HEK293 (cell line): ENCODE measurements at regions not wholly inside any gene's neighbourhood (a gene's known extent, or its start where the extent isn't known, plus 50 kb on each side); places are given as distances from the start of the nearest gene placed in this dataset.

Experiments
- CTCF ChIA-PET: fragments of 350-600 bp; formaldehyde crosslinking; extraction: SDS; loops from one replicate; lab custom pipeline; 2021; ENCODE audit warnings: antibody characterized with exemption; lab: Yijun Ruan, JAX
- POLR2A ChIA-PET: fragments of 300-600 bp; formaldehyde crosslinking; extraction: SDS; loops from one replicate; lab custom pipeline; 2020; ENCODE audit warnings: antibody characterized with exemption, inconsistent platforms; lab: Yijun Ruan, JAX
- H3K27ac ChIP-seq: fragments of 200-500 bp; sonication (Bioruptor generic); 2 replicates; pipeline ENCODE4 v1.5.1; 2014; ENCODE audit warnings: low read depth, low read length, control low read depth, inconsistent platforms; ENCODE audit errors: extremely low read depth
- H3K36me3 ChIP-seq, 2 experiments: fragments of 200-500 bp in 1 of 2; sonication (Bioruptor generic) in 1 of 2; 1 replicate in 1 of 2; 2 replicates in 1 of 2; pipeline ENCODE4 v1.5.1; 2014 to 2017; ENCODE audit warnings: inconsistent platforms in 2 of 2, low read length in 2 of 2; ENCODE audit not compliant: control insufficient read depth in 2 of 2, insufficient read depth in 1 of 2
- H3K4me1 ChIP-seq: fragments of 200-500 bp; sonication (Bioruptor generic); 2 replicates; pipeline ENCODE4 v1.5.1; 2014; ENCODE audit warnings: mild to moderate bottlenecking, low read length, inconsistent platforms; ENCODE audit not compliant: control insufficient read depth, insufficient read depth
- H3K4me3 ChIP-seq: 2 replicates; pipeline ENCODE4 v1.5.1; 2011; ENCODE audit warnings: low read depth, mild to moderate bottlenecking, control low read depth, low read length, moderate library complexity
- H3K9me3 ChIP-seq: fragments of 200-500 bp; sonication (Bioruptor generic); 2 replicates; pipeline ENCODE4 v1.5.1; 2014; ENCODE audit warnings: low read depth, low read length, inconsistent platforms; ENCODE audit not compliant: control insufficient read depth, insufficient read depth
- EGR2 ChIP-seq: fragments of 450-650 bp; formaldehyde crosslinking; IDR thresholded peaks from 2 replicates; pipeline ENCODE4 v1.5.1; 2016; ENCODE audit warnings: low read depth, missing biosample characterization, missing genetic modification characterization
- ELK4 ChIP-seq: IDR thresholded peaks from 2 replicates; pipeline ENCODE4 v1.6.1; 2011; ENCODE audit warnings: mild to moderate bottlenecking, low read depth, low read length, borderline replicate concordance
- KLF17 ChIP-seq: fragments of 450-650 bp; formaldehyde crosslinking; IDR thresholded peaks from 2 replicates; pipeline ENCODE4 v1.5.1; 2016; ENCODE audit warnings: missing biosample characterization, missing genetic modification characterization
- KLF9 ChIP-seq: fragments of 450-650 bp; formaldehyde crosslinking; IDR thresholded peaks from 2 replicates; pipeline ENCODE4 v1.5.1; 2016; ENCODE audit warnings: missing biosample characterization, missing genetic modification characterization, low read depth
- PBX3 ChIP-seq: sonication (generic); formaldehyde crosslinking; IDR thresholded peaks from 2 replicates; pipeline ENCODE4 v1.8.1; 2022; ENCODE audit warnings: mild to moderate bottlenecking, moderate library complexity, missing genetic modification reagents
- PRDM1 ChIP-seq: fragments of 450-650 bp; formaldehyde crosslinking; IDR thresholded peaks from 2 replicates; pipeline ENCODE4; 2016; ENCODE audit warnings: missing biosample characterization, missing genetic modification characterization
- PRDM10 ChIP-seq: fragments of 450-650 bp; formaldehyde crosslinking; IDR thresholded peaks from 2 replicates; pipeline ENCODE4 v1.5.1; 2016; ENCODE audit warnings: missing biosample characterization, missing genetic modification characterization
- PRDM6 ChIP-seq: fragments of 450-650 bp; formaldehyde crosslinking; IDR thresholded peaks from 2 replicates; pipeline ENCODE4 v1.5.1; 2017; ENCODE audit warnings: missing biosample characterization, missing genetic modification characterization
- RBAK ChIP-seq: fragments of 450-650 bp; formaldehyde crosslinking; IDR thresholded peaks from 2 replicates; pipeline ENCODE4 v1.5.1; 2016; ENCODE audit warnings: missing biosample characterization, missing genetic modification characterization
- SETDB1 ChIP-seq: IDR thresholded peaks from one replicate; pipeline ENCODE4 v1.6.1; 2017; ENCODE audit warnings: mild to moderate bottlenecking, low read length, moderate library complexity, mixed read lengths; ENCODE audit not compliant: insufficient read length
- ZBTB49 ChIP-seq: fragments of 450-650 bp; formaldehyde crosslinking; IDR thresholded peaks from 2 replicates; pipeline ENCODE4 v1.5.1; 2016; ENCODE audit warnings: missing biosample characterization, missing genetic modification characterization, low read depth
- ZEB2 ChIP-seq: fragments of 450-650 bp; formaldehyde crosslinking; IDR thresholded peaks from 2 replicates; pipeline ENCODE4 v1.5.1; 2016; ENCODE audit warnings: missing biosample characterization, missing genetic modification characterization
- ZNF169 ChIP-seq: fragments of 450-650 bp; formaldehyde crosslinking; IDR thresholded peaks from 2 replicates; pipeline ENCODE4 v1.5.1; 2016; ENCODE audit warnings: missing biosample characterization, missing genetic modification characterization
- ZNF335 ChIP-seq: fragments of 450-650 bp; formaldehyde crosslinking; conservative IDR thresholded peaks from 2 replicates; pipeline ENCODE4 v1.5.1; 2016; ENCODE audit warnings: missing biosample characterization, missing genetic modification characterization
- ZNF404 ChIP-seq: fragments of 450-650 bp; formaldehyde crosslinking; IDR thresholded peaks from 2 replicates; pipeline ENCODE4 v1.5.1; 2017; ENCODE audit warnings: missing biosample characterization, missing genetic modification characterization
- ZNF473 ChIP-seq: fragments of 450-650 bp; formaldehyde crosslinking; IDR thresholded peaks from 2 replicates; pipeline ENCODE4 v1.5.1; 2017; ENCODE audit warnings: missing biosample characterization, missing genetic modification characterization
- ZNF513 ChIP-seq: fragments of 450-650 bp; IDR thresholded peaks from 2 replicates; pipeline ENCODE4 v1.5.1; 2018; ENCODE audit warnings: missing biosample characterization, missing genetic modification characterization
- ZNF529 ChIP-seq: fragments of 450-650 bp; formaldehyde crosslinking; IDR thresholded peaks from 2 replicates; pipeline ENCODE4 v1.5.1; 2017; ENCODE audit warnings: missing genetic modification characterization, missing biosample characterization; ENCODE audit not compliant: insufficient replicate concordance
- ZNF530 ChIP-seq: fragments of 450-650 bp; formaldehyde crosslinking; IDR thresholded peaks from 2 replicates; pipeline ENCODE4 v1.5.1; 2016; ENCODE audit warnings: low read depth, missing biosample characterization, missing genetic modification characterization
- ZNF600 ChIP-seq: fragments of 450-650 bp; formaldehyde crosslinking; IDR thresholded peaks from 2 replicates; pipeline ENCODE4 v1.5.1; 2016; ENCODE audit warnings: missing biosample characterization, missing genetic modification characterization
- ZNF654 ChIP-seq: fragments of 450-650 bp; formaldehyde crosslinking; IDR thresholded peaks from 2 replicates; pipeline ENCODE4 v1.5.1; 2016; ENCODE audit warnings: low read depth, missing biosample characterization, missing genetic modification characterization
- ZNF776 ChIP-seq: fragments of 450-650 bp; formaldehyde crosslinking; IDR thresholded peaks from 2 replicates; pipeline ENCODE4 v1.5.0; 2017; ENCODE audit warnings: missing biosample characterization, missing genetic modification characterization, borderline replicate concordance

- Histone ChIP-seq H3K36me3 (no peaks in the 10 kb centered on the region), H3K27ac (no peak overlapping the region), H3K4me3 (no peak overlapping the region), H3K4me1 (no peaks in the 10 kb centered on the region), H3K9me3 (no peaks in the 10 kb centered on the region)
- CTCF ChIA-PET, result no interaction called here
- TF ChIP-seq ZEB2 (tag by site-specific recombination), result no peak
- no peak for TF ChIP-seq ZNF404 (tag by site-specific recombination)
- no peak for TF ChIP-seq ZNF529 (tag by site-specific recombination)
- no peak for TF ChIP-seq KLF17 (tag by site-specific recombination)
- no peak for TF ChIP-seq PRDM1 (tag by site-specific recombination)
- TF ChIP-seq ZNF530, result no peak
- TF ChIP-seq PRDM6 (tag by site-specific recombination), result no peak
- TF ChIP-seq PBX3 (CRISPR knock-in tag), result no peak
- TF ChIP-seq ELK4, result no peak
- no peak for TF ChIP-seq ZNF169 (tag by site-specific recombination)
- TF ChIP-seq ZNF776, result no peak
- TF ChIP-seq ZNF473 (tag by site-specific recombination), result no peak
- no peak for TF ChIP-seq ZNF654 (tag by site-specific recombination)
- no peak for TF ChIP-seq EGR2 (tag by site-specific recombination)
- TF ChIP-seq PRDM10 (tag by site-specific recombination), result no peak
- POLR2A ChIA-PET, result no interaction called here
Observed at GRCh38 chr3:106063909-106064308, 195.1 kb upstream of the CBLB start.

GRCh38 chr3:106065831-106066230 lies 197.0 kb upstream of the CBLB start:
- no peaks in the 10 kb centered on the region for H3K4me1 ChIP-seq
- POLR2A ChIA-PET, result no interaction called here
- CTCF ChIA-PET, result interaction anchor here (0.6 kb wide), 1 partner anchor 9 kb away, joined by 5 read pairs; no protein-coding TSS in a partner anchor
- H3K4me3 ChIP-seq, result no peak overlapping the region
- no peaks in the 10 kb centered on the region for H3K36me3 ChIP-seq
- H3K27ac ChIP-seq, result no peak overlapping the region
- H3K9me3 ChIP-seq, result no peaks in the 10 kb centered on the region
- no peak for TF ChIP-seq ZNF335 (tag by site-specific recombination)
- no peak for TF ChIP-seq KLF9 (tag by site-specific recombination)
- no peak for TF ChIP-seq RBAK (tag by site-specific recombination)
- no peak for TF ChIP-seq ZBTB49
- no peak for TF ChIP-seq ZNF529 (tag by site-specific recombination)
- no peak for TF ChIP-seq ZNF513 (tag by site-specific recombination)
- no peak for TF ChIP-seq ZNF600 (tag by site-specific recombination)
- no peak for TF ChIP-seq SETDB1
